ENCODE measurements at regions not wholly inside any gene's neighbourhood (a gene's known extent, or its start where the extent isn't known, plus 50 kb on each side); places are given as distances from the start of the nearest gene placed in this dataset.

DNA sequence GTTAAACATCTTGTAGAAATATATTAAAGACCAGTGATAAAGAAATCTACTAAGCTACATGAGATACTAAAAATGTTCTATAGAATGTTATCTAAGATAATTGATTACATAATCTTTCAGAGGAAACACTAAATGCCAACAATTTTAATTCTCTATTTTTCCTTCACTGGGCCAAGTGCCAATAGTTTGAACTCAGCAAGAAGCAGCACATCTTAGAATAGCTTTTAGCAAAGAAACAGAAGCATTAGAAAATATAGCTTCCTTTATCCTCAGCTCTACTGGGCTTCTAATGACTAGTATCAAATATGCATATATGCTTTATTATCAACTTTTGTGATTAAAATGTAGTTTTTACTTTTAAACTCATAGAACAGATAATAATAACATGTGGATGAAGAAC lies 461.4 kb upstream of the USP15 start:
- H3K27me3 ChIP-seq (ENCODE audit: insufficient read depth, low read length): no peaks in the 10 kb centered on the region
- no TSS peak for BruUV-seq (replicated peaks)
- H3K79me2 ChIP-seq (ENCODE audit: insufficient read depth, low read length): no peaks in the 10 kb centered on the region
- H4K20me1 ChIP-seq (ENCODE audit: insufficient read depth): no peaks in the 10 kb centered on the region
- no peaks in the 10 kb centered on the region for H3K36me3 ChIP-seq (ENCODE audit: control insufficient read depth in 1 of 2, insufficient read depth in 2 of 2, low read length in 2 of 2)
- ChIA-PET RAD21 (ENCODE audit: low non-redundant PET in 1 of 2, low total read pairs in 2 of 2, uncharacterized antibody in 2 of 2, unreplicated experiment in 2 of 2) (no interaction called here), CTCF (no interaction called here), POLR2A (no interaction called here)
- intact Hi-C loops (cut with micrococcal nuclease): no loop called here
- H3K4me3 ChIP-seq (replicated peaks in 1 of 2; ENCODE audit: low read depth in 1 of 2, low read length in 2 of 2): no peak overlapping the region
- H3K9me2 ChIP-seq (ENCODE audit: insufficient read depth): no peaks in the 10 kb centered on the region
- H3K4me2 ChIP-seq (ENCODE audit: low read length): no peak overlapping the region
- no peaks in the 10 kb centered on the region for H3K9me3 ChIP-seq (ENCODE audit: control insufficient read depth in 1 of 2, insufficient read depth in 1 of 2, low read depth in 1 of 2, low read length in 2 of 2)
- no peak for DNase-seq (ENCODE audit: low read depth, low spot score)
- H3K4me1 ChIP-seq (ENCODE audit: control insufficient read depth in 1 of 2, insufficient read depth in 2 of 2, low read length in 2 of 2): no peaks in the 10 kb centered on the region
- ATAC-seq: no peak
- TF ChIP-seq, protein P1, sequence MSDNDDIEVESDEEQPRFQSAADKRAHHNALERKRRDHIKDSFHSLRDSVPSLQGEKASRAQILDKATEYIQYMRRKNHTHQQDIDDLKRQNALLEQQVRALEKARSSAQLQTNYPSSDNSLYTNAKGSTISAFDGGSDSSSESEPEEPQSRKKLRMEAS (IDR thresholded peaks at IDR 0.05): no peak
- TF ChIP-seq, protein P2, sequence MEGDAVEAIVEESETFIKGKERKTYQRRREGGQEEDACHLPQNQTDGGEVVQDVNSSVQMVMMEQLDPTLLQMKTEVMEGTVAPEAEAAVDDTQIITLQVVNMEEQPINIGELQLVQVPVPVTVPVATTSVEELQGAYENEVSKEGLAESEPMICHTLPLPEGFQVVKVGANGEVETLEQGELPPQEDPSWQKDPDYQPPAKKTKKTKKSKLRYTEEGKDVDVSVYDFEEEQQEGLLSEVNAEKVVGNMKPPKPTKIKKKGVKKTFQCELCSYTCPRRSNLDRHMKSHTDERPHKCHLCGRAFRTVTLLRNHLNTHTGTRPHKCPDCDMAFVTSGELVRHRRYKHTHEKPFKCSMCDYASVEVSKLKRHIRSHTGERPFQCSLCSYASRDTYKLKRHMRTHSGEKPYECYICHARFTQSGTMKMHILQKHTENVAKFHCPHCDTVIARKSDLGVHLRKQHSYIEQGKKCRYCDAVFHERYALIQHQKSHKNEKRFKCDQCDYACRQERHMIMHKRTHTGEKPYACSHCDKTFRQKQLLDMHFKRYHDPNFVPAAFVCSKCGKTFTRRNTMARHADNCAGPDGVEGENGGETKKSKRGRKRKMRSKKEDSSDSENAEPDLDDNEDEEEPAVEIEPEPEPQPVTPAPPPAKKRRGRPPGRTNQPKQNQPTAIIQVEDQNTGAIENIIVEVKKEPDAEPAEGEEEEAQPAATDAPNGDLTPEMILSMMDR (IDR thresholded peaks at IDR 0.05 in 2 of 3, conservative IDR thresholded peaks at IDR 0.05 in 1 of 3; ENCODE audit: borderline replicate concordance in 1 of 3, insufficient read depth in 1 of 3, low read depth in 2 of 3, low read length in 2 of 3): no peak
- TF ChIP-seq ZNF274 (IDR thresholded peaks at IDR 0.05; ENCODE audit: low read depth, low read length) (no peak), POLR2A (IDR thresholded peaks at IDR 0.05; ENCODE audit: borderline replicate concordance, extremely low read depth, insufficient read depth, insufficient read length) (no peak), EGR1 (IDR thresholded peaks at IDR 0.05; ENCODE audit: low read depth) (no peak), JUND (IDR thresholded peaks at IDR 0.05) (no peak), POLR2AphosphoS5 (IDR thresholded peaks at IDR 0.05; ENCODE audit: low read depth, low read length) (no peak), SIN3A (IDR thresholded peaks at IDR 0.05; ENCODE audit: low read depth) (no peak), RAD21 (IDR thresholded peaks at IDR 0.05; ENCODE audit: low read depth) (no peak), EZH2phosphoT487 (IDR thresholded peaks at IDR 0.05; ENCODE audit: borderline replicate concordance) (no peak), FOSL1 (IDR thresholded peaks at IDR 0.05; ENCODE audit: low read depth) (no peak)
- TF ChIP-seq, protein P3, sequence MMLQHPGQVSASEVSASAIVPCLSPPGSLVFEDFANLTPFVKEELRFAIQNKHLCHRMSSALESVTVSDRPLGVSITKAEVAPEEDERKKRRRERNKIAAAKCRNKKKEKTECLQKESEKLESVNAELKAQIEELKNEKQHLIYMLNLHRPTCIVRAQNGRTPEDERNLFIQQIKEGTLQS (IDR thresholded peaks at IDR 0.05): no peak
- TF ChIP-seq, protein P4, sequence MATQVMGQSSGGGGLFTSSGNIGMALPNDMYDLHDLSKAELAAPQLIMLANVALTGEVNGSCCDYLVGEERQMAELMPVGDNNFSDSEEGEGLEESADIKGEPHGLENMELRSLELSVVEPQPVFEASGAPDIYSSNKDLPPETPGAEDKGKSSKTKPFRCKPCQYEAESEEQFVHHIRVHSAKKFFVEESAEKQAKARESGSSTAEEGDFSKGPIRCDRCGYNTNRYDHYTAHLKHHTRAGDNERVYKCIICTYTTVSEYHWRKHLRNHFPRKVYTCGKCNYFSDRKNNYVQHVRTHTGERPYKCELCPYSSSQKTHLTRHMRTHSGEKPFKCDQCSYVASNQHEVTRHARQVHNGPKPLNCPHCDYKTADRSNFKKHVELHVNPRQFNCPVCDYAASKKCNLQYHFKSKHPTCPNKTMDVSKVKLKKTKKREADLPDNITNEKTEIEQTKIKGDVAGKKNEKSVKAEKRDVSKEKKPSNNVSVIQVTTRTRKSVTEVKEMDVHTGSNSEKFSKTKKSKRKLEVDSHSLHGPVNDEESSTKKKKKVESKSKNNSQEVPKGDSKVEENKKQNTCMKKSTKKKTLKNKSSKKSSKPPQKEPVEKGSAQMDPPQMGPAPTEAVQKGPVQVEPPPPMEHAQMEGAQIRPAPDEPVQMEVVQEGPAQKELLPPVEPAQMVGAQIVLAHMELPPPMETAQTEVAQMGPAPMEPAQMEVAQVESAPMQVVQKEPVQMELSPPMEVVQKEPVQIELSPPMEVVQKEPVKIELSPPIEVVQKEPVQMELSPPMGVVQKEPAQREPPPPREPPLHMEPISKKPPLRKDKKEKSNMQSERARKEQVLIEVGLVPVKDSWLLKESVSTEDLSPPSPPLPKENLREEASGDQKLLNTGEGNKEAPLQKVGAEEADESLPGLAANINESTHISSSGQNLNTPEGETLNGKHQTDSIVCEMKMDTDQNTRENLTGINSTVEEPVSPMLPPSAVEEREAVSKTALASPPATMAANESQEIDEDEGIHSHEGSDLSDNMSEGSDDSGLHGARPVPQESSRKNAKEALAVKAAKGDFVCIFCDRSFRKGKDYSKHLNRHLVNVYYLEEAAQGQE (IDR thresholded peaks at IDR 0.05; ENCODE audit: low read depth): no peak
- no peak overlapping the region for H2AFZ ChIP-seq (ENCODE audit: low read depth, low read length, poor library complexity, severe bottlenecking)
- H3K9ac ChIP-seq (ENCODE audit: low read length): no peak overlapping the region
- no peak overlapping the region for H3K27ac ChIP-seq (ENCODE audit: low read depth, low read length)
